Esophagus mucosa (tissue), 1 donor: ENCODE measurements at regions not wholly inside any gene's neighbourhood (a gene's known extent, or its start where the extent isn't known, plus 50 kb on each side); places are given as distances from the start of the nearest gene placed in this dataset.
"Not testable (repeated sequence)": the region's sequence is repeated elsewhere in the genome, so short reads cannot be mapped to it uniquely, and the experiment has no call there.

ENCODE experiments used
- ATAC-seq: fragments of 200-7000 bp; cut with Tn5 transposase; one replicate; pipeline ENCODE4 v1.9.1; 2020
- donor health status: DM: yes; HTN: yes; CAD: no.

DNA sequence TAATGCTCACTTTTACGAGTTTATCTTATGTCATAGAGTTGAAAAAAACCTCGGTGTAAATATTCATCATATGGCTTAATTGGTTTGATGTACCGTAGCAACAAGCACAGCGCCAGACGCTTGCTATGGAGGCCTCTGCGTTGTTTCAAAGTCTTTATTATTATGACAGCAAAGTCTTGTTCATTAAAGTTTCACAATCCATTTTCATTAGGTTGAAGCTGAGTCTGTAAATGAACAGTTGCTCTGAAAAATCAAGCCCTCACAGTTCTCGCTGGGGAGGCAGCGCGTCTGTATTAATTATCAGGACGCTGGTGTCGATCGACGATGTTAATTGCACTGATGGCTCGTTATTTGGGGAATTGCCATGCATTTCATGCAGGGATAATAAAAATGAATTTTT lies 185.6 kb downstream of the INSC start:
- ATAC-seq = no peak

DNA sequence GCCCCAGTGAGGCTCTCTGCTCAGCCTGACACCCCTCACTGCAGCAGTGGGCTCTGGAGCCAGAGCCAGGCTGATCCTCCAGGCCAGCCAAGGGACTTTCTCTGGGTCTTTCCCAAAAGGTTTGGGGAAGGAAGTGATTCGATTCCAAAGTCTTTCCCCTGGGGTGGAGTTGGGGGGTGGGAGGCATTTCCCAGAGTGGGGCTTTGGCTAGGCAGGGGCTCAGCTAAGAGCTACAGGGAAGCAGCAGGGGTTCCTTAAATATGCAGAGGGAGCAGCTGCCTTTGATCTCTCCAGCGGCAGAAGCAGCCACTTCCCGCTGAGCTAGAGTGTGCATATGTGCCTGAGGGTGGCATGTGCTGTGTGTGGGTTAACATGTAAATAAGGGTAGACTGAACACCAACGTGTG lies 192.9 kb downstream of the INSC start:
- no peak for ATAC-seq

- ATAC-seq = no peak
These were observed 194.1 kb downstream of the INSC start for GRCh38 chr11:15308840-15309239.

DNA sequence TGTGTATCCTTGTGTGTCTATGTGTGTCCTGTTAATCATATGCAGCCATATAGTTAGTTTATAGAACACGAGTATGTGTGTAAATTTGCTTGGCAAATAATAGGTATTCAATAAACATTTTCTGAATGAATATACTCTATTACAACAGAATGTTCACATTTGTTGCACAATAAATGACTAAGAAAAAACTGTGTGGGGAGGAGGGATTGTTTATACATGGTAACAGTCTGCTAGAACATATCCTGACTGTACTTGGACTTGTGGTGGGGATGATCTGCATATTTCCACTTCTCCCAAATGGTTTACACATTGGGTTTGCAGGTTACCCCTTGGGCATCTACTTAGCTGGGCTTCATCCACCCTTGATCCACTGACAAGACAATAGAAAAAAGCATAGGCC lies 194.6 kb downstream of the INSC start:
- no peak for ATAC-seq

DNA sequence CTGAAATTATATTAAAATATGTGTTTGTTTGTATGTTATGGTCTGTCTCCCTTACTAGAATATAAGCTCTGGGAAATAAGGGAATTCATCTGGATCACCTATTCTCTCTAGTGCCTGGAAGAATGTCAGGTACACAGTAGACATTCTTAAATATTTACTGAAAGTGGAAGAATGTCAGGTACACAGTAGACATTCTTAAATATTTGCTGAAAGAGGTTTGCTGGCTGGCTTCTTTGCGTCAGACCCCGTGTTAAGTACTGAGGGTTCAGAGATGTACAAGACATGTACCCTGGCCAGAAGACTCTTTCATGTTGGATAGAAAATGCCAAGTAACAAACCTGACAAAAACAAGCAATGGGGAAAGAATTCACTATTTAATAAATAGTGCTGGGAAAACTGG lies 199.1 kb downstream of the INSC start:
- ATAC-seq = no peak

DNA sequence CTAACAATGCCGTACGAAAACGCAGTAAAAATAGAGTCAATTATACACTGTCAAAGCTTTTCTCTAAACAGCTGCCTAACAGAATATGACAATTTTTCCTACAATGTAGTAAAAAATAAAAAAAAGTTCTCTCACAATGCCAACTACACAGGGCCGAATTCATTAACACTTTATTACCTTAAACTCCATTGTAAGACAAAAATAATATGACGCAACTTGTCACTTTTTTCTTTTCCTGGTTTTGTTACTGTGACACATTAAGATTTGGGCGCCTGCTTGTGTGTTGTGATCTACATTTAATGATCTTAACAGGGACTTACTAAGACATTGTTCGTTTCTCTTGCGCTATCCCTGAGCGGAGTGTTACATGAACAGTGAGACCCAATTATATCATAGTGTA lies 204.1 kb downstream of the INSC start:
- no peak for ATAC-seq

DNA sequence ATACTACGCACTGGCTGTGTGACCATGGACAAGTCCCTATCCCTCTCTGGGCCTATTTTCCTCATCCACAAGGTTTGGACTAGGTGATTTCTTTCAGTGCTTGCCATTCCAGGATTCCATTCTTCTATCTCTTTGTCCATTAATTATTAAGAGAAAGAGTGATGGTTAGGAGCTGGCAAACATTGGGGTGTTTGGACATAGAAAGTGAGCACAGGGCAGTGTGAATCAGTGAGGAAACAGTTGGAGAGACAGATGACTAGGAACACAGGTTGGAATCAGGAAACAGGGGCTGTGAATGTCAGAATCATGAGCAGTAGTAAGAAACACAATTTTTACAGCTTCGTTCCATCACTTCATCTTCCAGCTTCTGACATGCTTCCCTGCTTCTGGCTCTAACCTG lies 211.8 kb downstream of the INSC start:
- no peak for ATAC-seq

DNA sequence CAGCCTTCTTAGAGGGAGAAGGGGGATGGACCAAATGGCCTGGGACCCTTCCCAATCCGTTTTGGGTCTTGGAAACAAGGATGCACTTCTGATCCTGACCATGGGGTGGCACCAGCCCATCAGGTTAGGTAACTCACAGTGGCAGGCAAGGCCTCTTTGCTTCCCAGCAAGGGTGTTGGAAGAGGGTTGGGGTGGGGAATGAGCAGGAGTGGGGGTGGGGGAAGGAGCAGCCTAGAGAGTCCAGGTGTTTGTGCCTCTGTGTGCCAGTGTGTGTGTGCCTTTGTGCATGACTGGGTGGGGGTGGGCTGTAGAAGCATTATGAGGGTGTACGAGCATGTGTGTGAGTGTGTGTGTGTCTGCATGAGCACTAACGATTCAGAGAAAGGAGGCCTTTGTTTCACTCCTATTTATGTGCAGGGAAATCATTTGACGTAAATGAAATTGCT lies 213.1 kb downstream of the INSC start:
- peak; percentile 71 for ATAC-seq

DNA sequence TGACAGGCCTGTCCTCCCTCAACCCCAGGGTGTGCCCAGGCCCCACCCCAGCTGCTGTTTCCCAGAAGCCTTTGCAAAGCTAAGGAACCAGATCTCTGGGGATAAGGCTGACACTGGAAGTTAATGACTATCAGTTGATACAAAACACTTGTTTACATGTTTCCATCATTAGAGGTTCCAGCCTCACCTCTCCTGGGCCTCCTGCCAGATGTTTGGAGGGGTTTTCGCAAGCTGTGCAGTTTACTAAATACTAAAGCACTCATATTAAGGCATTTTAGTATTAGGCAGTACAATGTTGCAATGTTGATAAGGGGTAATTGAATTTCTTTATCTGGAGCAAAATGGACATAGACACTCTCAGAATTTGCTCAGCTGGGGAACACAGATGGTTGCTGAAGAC lies 218.7 kb downstream of the INSC start:
- ATAC-seq = no peak

DNA sequence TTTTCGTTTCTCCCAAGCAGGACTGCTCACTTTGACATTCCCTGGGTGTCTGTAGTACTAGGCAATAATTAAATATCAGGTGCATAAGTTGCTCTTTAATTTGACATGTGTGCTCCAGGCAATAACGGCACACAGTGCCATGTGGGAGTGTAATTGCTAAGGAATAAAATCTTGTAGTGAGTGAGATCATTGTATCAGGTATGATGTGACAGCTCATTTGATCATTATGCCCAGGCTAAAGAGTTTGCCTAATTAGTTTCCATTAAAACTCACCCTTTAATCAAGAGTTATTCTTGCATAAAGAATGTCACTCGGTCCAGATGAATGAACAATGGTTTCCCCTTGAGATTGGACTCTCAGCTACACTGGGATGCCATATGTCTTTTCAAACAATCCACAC lies 220.0 kb downstream of the INSC start:
- ATAC-seq = no peak

- no peak for ATAC-seq
These were observed 221.3 kb downstream of the INSC start for GRCh38 chr11:15336021-15336420.

GRCh38 chr11:15339302-15339701 lies 224.6 kb downstream of the INSC start:
- ATAC-seq = no peak

GRCh38 chr11:15341587-15341986 lies 226.9 kb downstream of the INSC start:
- no peak for ATAC-seq

- ATAC-seq = peak; percentile 64
These were observed 227.4 kb downstream of the INSC start for GRCh38 chr11:15342163-15342562.

DNA sequence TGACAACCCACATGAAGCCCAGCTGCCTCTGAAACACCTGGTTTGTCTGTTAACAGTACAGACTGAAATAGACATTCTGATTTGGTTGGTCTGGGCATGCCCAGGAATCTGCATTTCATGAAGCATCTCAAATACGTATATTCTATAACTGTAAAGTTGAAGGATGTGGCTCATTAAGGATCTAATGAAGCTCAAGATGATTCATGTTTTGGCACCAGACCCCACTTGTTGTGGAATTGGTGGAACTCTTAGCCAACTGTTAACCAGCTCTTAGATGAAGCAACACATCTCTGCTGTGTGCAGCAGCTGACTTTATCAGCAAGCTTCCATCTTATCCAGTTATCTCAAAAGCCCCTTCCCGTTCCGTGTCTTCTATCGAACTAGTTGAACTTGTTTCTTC lies 232.2 kb downstream of the INSC start:
- no peak for ATAC-seq

- ATAC-seq = no peak
These were observed 233.4 kb downstream of the INSC start for GRCh38 chr11:15347969-15348734.

- no peak for ATAC-seq
These were observed 234.7 kb downstream of the INSC start for GRCh38 chr11:15349413-15349812.

DNA sequence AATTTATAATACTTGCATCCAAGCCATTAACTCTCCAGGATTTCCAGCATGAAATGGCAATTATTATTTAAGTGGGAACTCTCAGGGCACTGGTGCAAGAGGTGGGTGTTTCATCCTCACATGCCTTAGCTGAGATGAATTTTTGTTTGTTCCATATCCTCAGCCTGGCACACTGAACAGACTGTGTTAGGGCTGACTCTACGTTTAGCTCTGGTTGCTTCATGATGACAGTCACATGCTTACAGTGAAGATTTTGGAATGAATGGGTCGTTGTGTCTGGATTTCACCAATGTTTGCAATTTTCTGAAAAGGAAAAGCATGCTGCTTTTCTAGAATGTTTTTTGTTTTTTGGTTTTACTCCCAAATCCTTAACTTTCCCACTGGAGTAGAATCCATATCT lies 246.6 kb downstream of the INSC start:
- no peak for ATAC-seq

GRCh38 chr11:15365286-15365685 lies 250.6 kb downstream of the INSC start:
- not testable (repeated sequence) for ATAC-seq

- ATAC-seq = no peak
These were observed 253.0 kb downstream of the INSC start for GRCh38 chr11:15367695-15368094.

DNA sequence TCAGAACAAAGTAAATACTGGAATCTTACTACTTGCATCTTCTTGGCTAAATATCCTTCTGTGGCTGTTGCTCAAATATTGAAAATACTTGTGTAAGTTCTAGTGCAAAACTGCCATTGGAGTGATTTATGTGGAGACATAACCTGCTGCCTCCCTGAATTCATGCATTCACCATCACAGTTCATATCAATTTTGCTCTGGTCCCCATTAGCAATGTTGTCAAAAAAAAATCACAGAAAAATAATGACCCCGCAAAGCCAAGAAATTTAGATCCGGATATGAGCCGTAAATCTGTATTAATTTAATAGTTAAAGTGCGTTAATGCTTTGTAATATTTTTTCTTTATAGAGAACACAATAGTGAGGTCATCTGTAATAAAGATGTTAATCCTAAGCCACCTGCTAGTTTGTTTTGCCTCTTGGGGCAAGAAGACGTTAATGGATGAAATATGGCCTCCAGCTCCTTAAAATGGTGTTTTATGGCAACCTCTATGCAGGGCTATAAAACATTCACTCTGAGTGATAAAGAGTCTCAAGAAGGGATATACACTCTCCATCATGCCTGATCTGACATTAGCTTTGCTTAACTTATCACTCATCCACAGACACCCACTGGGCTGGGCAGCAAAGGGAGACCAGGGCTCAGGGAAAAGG lies 255.9 kb downstream of the INSC start:
- no peak for ATAC-seq

GRCh38 chr11:15371533-15371932 lies 256.8 kb downstream of the INSC start:
- ATAC-seq = no peak

GRCh38 chr11:15374418-15374817 lies 259.7 kb downstream of the INSC start:
- no peak for ATAC-seq

GRCh38 chr11:15378941-15379340 lies 264.2 kb downstream of the INSC start:
- ATAC-seq = no peak

DNA sequence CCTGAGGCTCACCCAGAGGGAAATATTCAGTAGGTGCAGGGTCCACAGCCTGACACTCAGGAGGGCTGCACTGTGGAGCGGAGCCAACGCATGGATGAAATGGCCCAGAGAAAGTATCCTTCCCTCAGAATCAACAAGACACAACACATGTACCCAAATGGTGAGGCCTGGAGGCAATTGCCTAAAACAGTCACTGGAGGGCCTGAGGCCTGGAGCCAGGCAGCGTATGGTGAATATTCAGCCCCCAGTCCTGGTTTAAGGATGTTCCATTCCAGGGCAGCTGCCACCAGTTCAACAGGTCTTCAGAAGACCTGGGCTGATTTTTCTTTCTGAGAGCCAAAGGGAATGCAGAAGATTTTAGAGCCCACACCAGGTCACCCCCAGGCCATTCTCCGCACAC lies 264.8 kb downstream of the INSC start:
- no peak for ATAC-seq
